GM23338 (cell line): ENCODE measurements at regions not wholly inside any gene's neighbourhood (a gene's known extent, or its start where the extent isn't known, plus 50 kb on each side); places are given as distances from the start of the nearest gene placed in this dataset.

Experiments used
- ATAC-seq: fragments of 200-7000 bp; cut with Tn5 transposase; 3 replicates; pipeline ENCODE4 v1.9.1; 2020
- DNase-seq: peaks from one replicate; pipeline ENCODE4 v3.0.0-alpha.2; 2015; ENCODE audit warnings: low spot score
- H2AFZ ChIP-seq: fragments of 200-600 bp; sonication (generic); 2 replicates; pipeline ENCODE4 v1.8.0; 2016; ENCODE audit warnings: antibody characterized with exemption, mild to moderate bottlenecking, moderate library complexity
- H3F3A ChIP-seq: fragments of 200-600 bp; sonication (generic); replicated peaks from 2 replicates; pipeline ENCODE4 v1.8.0; 2017; ENCODE audit warnings: antibody characterized with exemption, mixed run types, low read depth
- H3K27ac ChIP-seq: fragments of 200-600 bp; sonication (generic); 2 replicates; pipeline ENCODE4 v1.6.1; 2016; ENCODE audit warnings: low read depth
- H3K27me3 ChIP-seq: fragments of 200-600 bp; sonication (generic); 2 replicates; pipeline ENCODE4 v1.8.0; 2016; ENCODE audit warnings: mild to moderate bottlenecking, mixed run types, moderate library complexity; ENCODE audit not compliant: insufficient read depth
- H3K36me3 ChIP-seq: fragments of 200-600 bp; sonication (generic); 2 replicates; pipeline ENCODE4 v1.8.0; 2016; ENCODE audit warnings: mild to moderate bottlenecking; ENCODE audit not compliant: insufficient read depth
- H3K4me1 ChIP-seq: fragments of 200-600 bp; sonication (generic); 2 replicates; pipeline ENCODE4 v1.8.0; 2016; ENCODE audit warnings: mild to moderate bottlenecking, moderate library complexity; ENCODE audit not compliant: insufficient read depth
- H3K4me2 ChIP-seq: fragments of 200-600 bp; sonication (generic); 2 replicates; pipeline ENCODE4 v1.7.1; 2017; ENCODE audit warnings: mixed run types
- H3K4me3 ChIP-seq: fragments of 200-600 bp; sonication (generic); 2 replicates; pipeline ENCODE4 v1.6.1; 2016; ENCODE audit warnings: mixed run types
- H3K79me2 ChIP-seq: fragments of 200-600 bp; sonication (generic); replicated peaks from 2 replicates; pipeline ENCODE4 v1.8.0; 2017; ENCODE audit warnings: mild to moderate bottlenecking; ENCODE audit not compliant: insufficient read depth
- H3K9me2 ChIP-seq: fragments of 200-600 bp; sonication (generic); 2 replicates; pipeline ENCODE4 v1.8.0; 2017; ENCODE audit not compliant: insufficient read depth
- H4K20me1 ChIP-seq: fragments of 200-600 bp; sonication (generic); replicated peaks from 2 replicates; pipeline ENCODE4 v1.8.0; 2017; ENCODE audit warnings: mild to moderate bottlenecking; ENCODE audit not compliant: insufficient read depth
- H3K27ac Mint-ChIP-seq: 2 replicates; pipeline ENCODE4 v1.8.0; 2020; ENCODE audit warnings: inconsistent platforms, mild to moderate bottlenecking, moderate library complexity, mixed read lengths
- H3K27me3 Mint-ChIP-seq: 3 replicates; pipeline ENCODE4 v1.8.0; 2022; ENCODE audit warnings: low read depth, mild to moderate bottlenecking, moderate library complexity, mixed read lengths, inconsistent platforms; ENCODE audit not compliant: insufficient read depth, poor library complexity
- H3K36me3 Mint-ChIP-seq: 3 replicates; pipeline ENCODE4 v1.8.0; 2021; ENCODE audit warnings: low read depth, mild to moderate bottlenecking, inconsistent platforms, moderate library complexity, mixed read lengths
- H3K4me1 Mint-ChIP-seq: 3 replicates; pipeline ENCODE4 v1.8.0; 2020; ENCODE audit warnings: mild to moderate bottlenecking, inconsistent platforms, mixed read lengths
- H3K4me3 Mint-ChIP-seq: 3 replicates; pipeline ENCODE4 v1.8.0; 2021; ENCODE audit warnings: moderate library complexity, mild to moderate bottlenecking, inconsistent platforms, mixed read lengths
- H3K9me3 Mint-ChIP-seq: 3 replicates; pipeline ENCODE4 v1.8.0; 2020; ENCODE audit warnings: moderate library complexity, mild to moderate bottlenecking, inconsistent platforms, mixed read lengths
- EZH2 ChIP-seq: fragments of 200-600 bp; sonication (generic); IDR thresholded peaks from one replicate; pipeline ENCODE4 v1.8.0; 2017; ENCODE audit warnings: antibody characterized with exemption, mild to moderate bottlenecking, low read depth; ENCODE audit not compliant: unreplicated experiment
- EZH2phosphoT487 ChIP-seq: fragments of 200-600 bp; sonication (generic); IDR thresholded peaks from one replicate; pipeline ENCODE4 v1.8.1; 2018; ENCODE audit warnings: antibody characterized with exemption; ENCODE audit not compliant: unreplicated experiment
- NANOG ChIP-seq: IDR thresholded peaks from 2 replicates; pipeline ENCODE4 v1.6.1; 2016; ENCODE audit warnings: antibody characterized with exemption, borderline replicate concordance
- POLR2AphosphoS5 ChIP-seq: IDR thresholded peaks from 2 replicates; pipeline ENCODE4 v1.6.1; 2016; ENCODE audit warnings: antibody characterized with exemption, low read depth
- STAT1 ChIP-seq: IDR thresholded peaks from one replicate; pipeline ENCODE4 v1.6.1; 2016; ENCODE audit warnings: antibody characterized with exemption; ENCODE audit not compliant: unreplicated experiment
- ZNF114 ChIP-seq: fragments of 250-450 bp; sonication (Bioruptor Pico); IDR thresholded peaks from 2 replicates; pipeline ENCODE4 v1.5.0; 2020; ENCODE audit warnings: mild to moderate bottlenecking, moderate library complexity
- ZNF331 ChIP-seq: fragments of 250-450 bp; sonication (Bioruptor Pico); IDR thresholded peaks from 2 replicates; pipeline ENCODE4 v1.5.0; 2020; ENCODE audit warnings: low read depth, mild to moderate bottlenecking, moderate library complexity
- TF ChIP-seq, protein P1 (sequence below): IDR thresholded peaks from 2 replicates; pipeline ENCODE4 v1.6.1; 2016; ENCODE audit warnings: antibody characterized with exemption
- TF ChIP-seq, protein P2 (sequence below): fragments of 250-450 bp; sonication (Bioruptor Pico); IDR thresholded peaks from 2 replicates; pipeline ENCODE4 v1.5.0; 2020; ENCODE audit warnings: mild to moderate bottlenecking, moderate library complexity
- TF ChIP-seq, protein P3 (sequence below): IDR thresholded peaks from one replicate; pipeline ENCODE4 v1.6.1; 2018; ENCODE audit warnings: antibody characterized with exemption; ENCODE audit not compliant: unreplicated experiment
- TF ChIP-seq, protein P4 (sequence below), 2 experiments: fragments of 200-600 bp in 1 of 2; sonication (generic) in 1 of 2; conservative IDR thresholded peaks; 2 replicates each; pipeline versions ENCODE4 v1.5.1 to v1.6.1; 2016 to 2017; ENCODE audit warnings: antibody characterized with exemption in 2 of 2, low read depth in 2 of 2, mild to moderate bottlenecking in 2 of 2, moderate library complexity in 1 of 2

DNA sequence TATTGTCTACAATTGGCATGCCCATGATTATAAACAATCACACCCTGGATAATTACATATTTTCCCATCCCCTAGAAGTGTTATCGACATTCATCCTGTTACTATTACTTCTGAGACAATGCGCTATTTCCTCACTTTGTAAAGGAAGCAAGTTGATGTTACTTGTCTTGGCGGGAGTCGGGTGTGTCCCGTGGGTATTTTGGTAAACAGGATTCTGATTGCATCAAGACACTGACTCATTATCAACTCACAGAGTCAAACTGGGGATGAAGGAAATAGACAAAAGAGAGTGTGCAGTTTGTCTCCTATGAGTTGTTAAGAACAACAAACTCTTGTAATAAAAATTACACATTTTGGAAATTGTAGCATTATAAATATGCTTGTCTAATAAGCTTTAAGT, 142.7 kb downstream of the GALR1 start:
- Histone ChIP-seq H3K27ac (no peak overlapping the region), H3K36me3 (no peaks in the 10 kb centered on the region), H4K20me1 (no peaks in the 10 kb centered on the region), H3K79me2 (no peaks in the 10 kb centered on the region), H3K4me2 (no peak overlapping the region), H3F3A (no peaks in the 10 kb centered on the region), H3K4me1 (no peaks in the 10 kb centered on the region), H2AFZ (no peak overlapping the region), H3K27me3 (no peaks in the 10 kb centered on the region), H3K4me3 (no peak overlapping the region), H3K9me2 (no peaks in the 10 kb centered on the region)
- H3K4me1 Mint-ChIP-seq = no peaks in the 10 kb centered on the region
- H3K9me3 Mint-ChIP-seq = peaks cover 10% of the 10 kb centered on the region
- H3K36me3 Mint-ChIP-seq = no peaks in the 10 kb centered on the region
- TF ChIP-seq POLR2AphosphoS5 = no peak
- TF ChIP-seq ZNF331 (CRISPR knock-in tag) = no peak
- TF ChIP-seq, protein P1, sequence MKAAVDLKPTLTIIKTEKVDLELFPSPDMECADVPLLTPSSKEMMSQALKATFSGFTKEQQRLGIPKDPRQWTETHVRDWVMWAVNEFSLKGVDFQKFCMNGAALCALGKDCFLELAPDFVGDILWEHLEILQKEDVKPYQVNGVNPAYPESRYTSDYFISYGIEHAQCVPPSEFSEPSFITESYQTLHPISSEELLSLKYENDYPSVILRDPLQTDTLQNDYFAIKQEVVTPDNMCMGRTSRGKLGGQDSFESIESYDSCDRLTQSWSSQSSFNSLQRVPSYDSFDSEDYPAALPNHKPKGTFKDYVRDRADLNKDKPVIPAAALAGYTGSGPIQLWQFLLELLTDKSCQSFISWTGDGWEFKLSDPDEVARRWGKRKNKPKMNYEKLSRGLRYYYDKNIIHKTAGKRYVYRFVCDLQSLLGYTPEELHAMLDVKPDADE = no peak
- TF ChIP-seq EZH2 = no peak
- no peak for TF ChIP-seq NANOG
- no peak for TF ChIP-seq EZH2phosphoT487
- TF ChIP-seq, protein P2, sequence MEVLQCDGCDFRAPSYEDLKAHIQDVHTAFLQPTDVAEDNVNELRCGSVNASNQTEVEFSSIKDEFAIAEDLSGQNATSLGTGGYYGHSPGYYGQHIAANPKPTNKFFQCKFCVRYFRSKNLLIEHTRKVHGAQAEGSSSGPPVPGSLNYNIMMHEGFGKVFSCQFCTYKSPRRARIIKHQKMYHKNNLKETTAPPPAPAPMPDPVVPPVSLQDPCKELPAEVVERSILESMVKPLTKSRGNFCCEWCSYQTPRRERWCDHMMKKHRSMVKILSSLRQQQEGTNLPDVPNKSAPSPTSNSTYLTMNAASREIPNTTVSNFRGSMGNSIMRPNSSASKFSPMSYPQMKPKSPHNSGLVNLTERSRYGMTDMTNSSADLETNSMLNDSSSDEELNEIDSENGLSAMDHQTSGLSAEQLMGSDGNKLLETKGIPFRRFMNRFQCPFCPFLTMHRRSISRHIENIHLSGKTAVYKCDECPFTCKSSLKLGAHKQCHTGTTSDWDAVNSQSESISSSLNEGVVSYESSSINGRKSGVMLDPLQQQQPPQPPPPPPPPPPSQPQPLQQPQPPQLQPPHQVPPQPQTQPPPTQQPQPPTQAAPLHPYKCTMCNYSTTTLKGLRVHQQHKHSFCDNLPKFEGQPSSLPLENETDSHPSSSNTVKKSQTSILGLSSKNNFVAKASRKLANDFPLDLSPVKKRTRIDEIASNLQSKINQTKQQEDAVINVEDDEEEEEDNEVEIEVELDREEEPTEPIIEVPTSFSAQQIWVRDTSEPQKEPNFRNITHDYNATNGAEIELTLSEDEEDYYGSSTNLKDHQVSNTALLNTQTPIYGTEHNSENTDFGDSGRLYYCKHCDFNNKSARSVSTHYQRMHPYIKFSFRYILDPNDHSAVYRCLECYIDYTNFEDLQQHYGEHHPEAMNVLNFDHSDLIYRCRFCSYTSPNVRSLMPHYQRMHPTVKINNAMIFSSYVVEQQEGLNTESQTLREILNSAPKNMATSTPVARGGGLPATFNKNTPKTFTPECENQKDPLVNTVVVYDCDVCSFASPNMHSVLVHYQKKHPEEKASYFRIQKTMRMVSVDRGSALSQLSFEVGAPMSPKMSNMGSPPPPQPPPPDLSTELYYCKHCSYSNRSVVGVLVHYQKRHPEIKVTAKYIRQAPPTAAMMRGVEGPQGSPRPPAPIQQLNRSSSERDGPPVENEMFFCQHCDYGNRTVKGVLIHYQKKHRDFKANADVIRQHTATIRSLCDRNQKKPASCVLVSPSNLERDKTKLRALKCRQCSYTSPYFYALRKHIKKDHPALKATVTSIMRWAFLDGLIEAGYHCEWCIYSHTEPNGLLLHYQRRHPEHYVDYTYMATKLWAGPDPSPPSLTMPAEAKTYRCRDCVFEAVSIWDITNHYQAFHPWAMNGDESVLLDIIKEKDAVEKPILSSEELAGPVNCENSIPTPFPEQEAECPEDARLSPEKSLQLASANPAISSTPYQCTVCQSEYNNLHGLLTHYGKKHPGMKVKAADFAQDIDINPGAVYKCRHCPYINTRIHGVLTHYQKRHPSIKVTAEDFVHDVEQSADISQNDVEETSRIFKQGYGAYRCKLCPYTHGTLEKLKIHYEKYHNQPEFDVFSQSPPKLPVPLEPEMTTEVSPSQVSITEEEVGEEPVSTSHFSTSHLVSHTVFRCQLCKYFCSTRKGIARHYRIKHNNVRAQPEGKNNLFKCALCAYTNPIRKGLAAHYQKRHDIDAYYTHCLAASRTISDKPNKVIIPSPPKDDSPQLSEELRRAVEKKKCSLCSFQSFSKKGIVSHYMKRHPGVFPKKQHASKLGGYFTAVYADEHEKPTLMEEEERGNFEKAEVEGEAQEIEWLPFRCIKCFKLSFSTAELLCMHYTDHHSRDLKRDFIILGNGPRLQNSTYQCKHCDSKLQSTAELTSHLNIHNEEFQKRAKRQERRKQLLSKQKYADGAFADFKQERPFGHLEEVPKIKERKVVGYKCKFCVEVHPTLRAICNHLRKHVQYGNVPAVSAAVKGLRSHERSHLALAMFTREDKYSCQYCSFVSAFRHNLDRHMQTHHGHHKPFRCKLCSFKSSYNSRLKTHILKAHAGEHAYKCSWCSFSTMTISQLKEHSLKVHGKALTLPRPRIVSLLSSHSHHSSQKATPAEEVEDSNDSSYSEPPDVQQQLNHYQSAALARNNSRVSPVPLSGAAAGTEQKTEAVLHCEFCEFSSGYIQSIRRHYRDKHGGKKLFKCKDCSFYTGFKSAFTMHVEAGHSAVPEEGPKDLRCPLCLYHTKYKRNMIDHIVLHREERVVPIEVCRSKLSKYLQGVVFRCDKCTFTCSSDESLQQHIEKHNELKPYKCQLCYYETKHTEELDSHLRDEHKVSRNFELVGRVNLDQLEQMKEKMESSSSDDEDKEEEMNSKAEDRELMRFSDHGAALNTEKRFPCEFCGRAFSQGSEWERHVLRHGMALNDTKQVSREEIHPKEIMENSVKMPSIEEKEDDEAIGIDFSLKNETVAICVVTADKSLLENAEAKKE (CRISPR knock-in tag) = no peak
- TF ChIP-seq, protein P3, sequence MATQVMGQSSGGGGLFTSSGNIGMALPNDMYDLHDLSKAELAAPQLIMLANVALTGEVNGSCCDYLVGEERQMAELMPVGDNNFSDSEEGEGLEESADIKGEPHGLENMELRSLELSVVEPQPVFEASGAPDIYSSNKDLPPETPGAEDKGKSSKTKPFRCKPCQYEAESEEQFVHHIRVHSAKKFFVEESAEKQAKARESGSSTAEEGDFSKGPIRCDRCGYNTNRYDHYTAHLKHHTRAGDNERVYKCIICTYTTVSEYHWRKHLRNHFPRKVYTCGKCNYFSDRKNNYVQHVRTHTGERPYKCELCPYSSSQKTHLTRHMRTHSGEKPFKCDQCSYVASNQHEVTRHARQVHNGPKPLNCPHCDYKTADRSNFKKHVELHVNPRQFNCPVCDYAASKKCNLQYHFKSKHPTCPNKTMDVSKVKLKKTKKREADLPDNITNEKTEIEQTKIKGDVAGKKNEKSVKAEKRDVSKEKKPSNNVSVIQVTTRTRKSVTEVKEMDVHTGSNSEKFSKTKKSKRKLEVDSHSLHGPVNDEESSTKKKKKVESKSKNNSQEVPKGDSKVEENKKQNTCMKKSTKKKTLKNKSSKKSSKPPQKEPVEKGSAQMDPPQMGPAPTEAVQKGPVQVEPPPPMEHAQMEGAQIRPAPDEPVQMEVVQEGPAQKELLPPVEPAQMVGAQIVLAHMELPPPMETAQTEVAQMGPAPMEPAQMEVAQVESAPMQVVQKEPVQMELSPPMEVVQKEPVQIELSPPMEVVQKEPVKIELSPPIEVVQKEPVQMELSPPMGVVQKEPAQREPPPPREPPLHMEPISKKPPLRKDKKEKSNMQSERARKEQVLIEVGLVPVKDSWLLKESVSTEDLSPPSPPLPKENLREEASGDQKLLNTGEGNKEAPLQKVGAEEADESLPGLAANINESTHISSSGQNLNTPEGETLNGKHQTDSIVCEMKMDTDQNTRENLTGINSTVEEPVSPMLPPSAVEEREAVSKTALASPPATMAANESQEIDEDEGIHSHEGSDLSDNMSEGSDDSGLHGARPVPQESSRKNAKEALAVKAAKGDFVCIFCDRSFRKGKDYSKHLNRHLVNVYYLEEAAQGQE = no peak
- TF ChIP-seq, protein P4, sequence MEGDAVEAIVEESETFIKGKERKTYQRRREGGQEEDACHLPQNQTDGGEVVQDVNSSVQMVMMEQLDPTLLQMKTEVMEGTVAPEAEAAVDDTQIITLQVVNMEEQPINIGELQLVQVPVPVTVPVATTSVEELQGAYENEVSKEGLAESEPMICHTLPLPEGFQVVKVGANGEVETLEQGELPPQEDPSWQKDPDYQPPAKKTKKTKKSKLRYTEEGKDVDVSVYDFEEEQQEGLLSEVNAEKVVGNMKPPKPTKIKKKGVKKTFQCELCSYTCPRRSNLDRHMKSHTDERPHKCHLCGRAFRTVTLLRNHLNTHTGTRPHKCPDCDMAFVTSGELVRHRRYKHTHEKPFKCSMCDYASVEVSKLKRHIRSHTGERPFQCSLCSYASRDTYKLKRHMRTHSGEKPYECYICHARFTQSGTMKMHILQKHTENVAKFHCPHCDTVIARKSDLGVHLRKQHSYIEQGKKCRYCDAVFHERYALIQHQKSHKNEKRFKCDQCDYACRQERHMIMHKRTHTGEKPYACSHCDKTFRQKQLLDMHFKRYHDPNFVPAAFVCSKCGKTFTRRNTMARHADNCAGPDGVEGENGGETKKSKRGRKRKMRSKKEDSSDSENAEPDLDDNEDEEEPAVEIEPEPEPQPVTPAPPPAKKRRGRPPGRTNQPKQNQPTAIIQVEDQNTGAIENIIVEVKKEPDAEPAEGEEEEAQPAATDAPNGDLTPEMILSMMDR (conservative IDR thresholded peaks at IDR 0.05; ENCODE audit: low read depth in 2 of 2) = no peak
- no peak for TF ChIP-seq ZNF114 (CRISPR knock-in tag)
- no peak for TF ChIP-seq STAT1
- DNase-seq (no peak), ATAC-seq (no peak)
- H3K27me3 Mint-ChIP-seq = no peaks in the 10 kb centered on the region
- no peak overlapping the region for H3K4me3 Mint-ChIP-seq
- no peak overlapping the region for H3K27ac Mint-ChIP-seq
